ENCODE measurements at regions not wholly inside any gene's neighbourhood (a gene's known extent, or its start where the extent isn't known, plus 50 kb on each side); places are given as distances from the start of the nearest gene placed in this dataset.

- DNase-seq, result no peak
Observed at GRCh38 chr12:123100882-123101281, 50.0 kb downstream of the PITPNM2 start.

GRCh38 chr12:123100450-123100849 lies 50.4 kb downstream of the PITPNM2 start:
- no peak for DNase-seq

GRCh38 chr12:123099560-123100192 lies 51.2 kb downstream of the PITPNM2 start:
- DNase-seq, result no peak

GRCh38 chr12:123098780-123099179 lies 52.1 kb downstream of the PITPNM2 start:
- DNase-seq, result no peak

GRCh38 chr12:123097561-123098084 lies 53.3 kb downstream of the PITPNM2 start:
- no peak for DNase-seq

- no peak for DNase-seq
Observed at GRCh38 chr12:123096741-123097140, 54.1 kb downstream of the PITPNM2 start.

- no peak for DNase-seq
Observed at GRCh38 chr12:123096182-123096581, 54.7 kb downstream of the PITPNM2 start.

GRCh38 chr12:123095078-123095881 lies 55.6 kb downstream of the PITPNM2 start:
- DNase-seq, result no peak

- DNase-seq, result no peak
Observed at GRCh38 chr12:123094349-123095077, 56.4 kb downstream of the PITPNM2 start.

- no peak for DNase-seq
Observed at GRCh38 chr12:123092866-123093265, 58.0 kb downstream of the PITPNM2 start.

GRCh38 chr12:123091230-123092150 lies 59.4 kb downstream of the PITPNM2 start:
- DNase-seq, result no peak

- DNase-seq, result no peak
Observed at GRCh38 chr12:123089631-123090353, 61.1 kb downstream of the PITPNM2 start.

GRCh38 chr12:123089140-123089539 lies 61.8 kb downstream of the PITPNM2 start:
- DNase-seq, result no peak

GRCh38 chr12:123085730-123086487 lies 65.0 kb downstream of the PITPNM2 start:
- no peak for DNase-seq

GRCh38 chr12:123085066-123085465 lies 65.8 kb downstream of the PITPNM2 start:
- no peak for DNase-seq

GRCh38 chr12:123083661-123084571 lies 67.0 kb downstream of the PITPNM2 start:
- no peak for DNase-seq

GRCh38 chr12:123080634-123081033 lies 70.3 kb downstream of the PITPNM2 start:
- no peak for DNase-seq

- no peak for DNase-seq
Observed at GRCh38 chr12:123078531-123079155, 72.2 kb downstream of the PITPNM2 start.

GRCh38 chr12:123078120-123078465 lies 72.8 kb downstream of the PITPNM2 start:
- no peak for DNase-seq
